DOHH2 (cell line): ENCODE measurements at regions not wholly inside any gene's neighbourhood (a gene's known extent, or its start where the extent isn't known, plus 50 kb on each side); places are given as distances from the start of the nearest gene placed in this dataset.
"Not testable (repeated sequence)": the region's sequence is repeated elsewhere in the genome, so short reads cannot be mapped to it uniquely, and the experiment has no call there.

ENCODE experiments used
- H3F3A ChIP-seq: fragments of 200-600 bp; sonication (generic), shearing (Covaris generic); 2 replicates; pipeline ENCODE4 v1.6.0; 2016; ENCODE audit warnings: antibody characterized with exemption, mild to moderate bottlenecking; ENCODE audit not compliant: control insufficient read depth, insufficient read depth
- H3K27ac ChIP-seq: fragments of 200-600 bp; sonication (generic); 2 replicates; pipeline ENCODE4 v1.5.1; 2014; ENCODE audit warnings: low read depth, mild to moderate bottlenecking, low read length, moderate library complexity
- H3K27me3 ChIP-seq: fragments of 200-600 bp; sonication (generic); 2 replicates; pipeline ENCODE4 v1.6.1; 2014; ENCODE audit warnings: mild to moderate bottlenecking, low read length, mixed read lengths; ENCODE audit not compliant: control insufficient read depth
- H3K36me3 ChIP-seq: fragments of 200-600 bp; sonication (generic); 2 replicates; pipeline ENCODE4 v1.6.1; 2014; ENCODE audit warnings: mild to moderate bottlenecking, low read length, moderate library complexity, mixed read lengths; ENCODE audit not compliant: control insufficient read depth
- H3K4me1 ChIP-seq: fragments of 200-600 bp; sonication (generic); 2 replicates; pipeline ENCODE4 v1.6.1; 2014; ENCODE audit warnings: mild to moderate bottlenecking, low read length, mixed read lengths; ENCODE audit not compliant: control insufficient read depth
- H3K4me2 ChIP-seq: fragments of 200-600 bp; sonication (generic); 2 replicates; pipeline ENCODE4 v1.6.0; 2014; ENCODE audit warnings: mild to moderate bottlenecking, low read length, moderate library complexity
- H3K4me3 ChIP-seq: fragments of 200-600 bp; sonication (generic); 2 replicates; pipeline ENCODE4 v1.5.1; 2014; ENCODE audit warnings: mild to moderate bottlenecking, low read length, mixed read lengths
- H3K79me2 ChIP-seq: fragments of 200-600 bp; sonication (generic); 2 replicates; pipeline ENCODE4 v1.6.1; 2014; ENCODE audit warnings: mild to moderate bottlenecking, low read length, mixed read lengths; ENCODE audit not compliant: control insufficient read depth
- H3K9me2 ChIP-seq: fragments of 200-600 bp; sonication (generic); replicated peaks from 2 replicates; pipeline ENCODE4 v1.6.1; 2014; ENCODE audit warnings: mild to moderate bottlenecking, low read length, mixed read lengths; ENCODE audit not compliant: control insufficient read depth
- H3K9me3 ChIP-seq: fragments of 200-600 bp; sonication (generic); 2 replicates; pipeline ENCODE4 v1.6.1; 2014; ENCODE audit warnings: antibody characterized with exemption, low read length, mixed read lengths; ENCODE audit not compliant: control insufficient read depth, insufficient read depth
- H4K20me1 ChIP-seq: fragments of 200-600 bp; sonication (generic); 2 replicates; pipeline ENCODE4 v1.6.0; 2014; ENCODE audit warnings: low read depth, mild to moderate bottlenecking, antibody characterized with exemption, low read length, moderate library complexity; ENCODE audit not compliant: control insufficient read depth, insufficient read depth
- EZH2phosphoT487 ChIP-seq: fragments of 200-600 bp; sonication (generic); IDR thresholded peaks from 2 replicates; pipeline ENCODE4 v1.6.1; 2017; ENCODE audit warnings: borderline replicate concordance, mild to moderate bottlenecking, antibody characterized with exemption, low read length, moderate library complexity, mixed read lengths
- TF ChIP-seq, protein P1 (sequence below): fragments of 200-600 bp; sonication (generic); IDR thresholded peaks from one replicate; pipeline ENCODE4 v1.5.1; 2014; ENCODE audit warnings: antibody characterized with exemption, mild to moderate bottlenecking, low read depth, low read length; ENCODE audit not compliant: poor library complexity, severe bottlenecking

DNA sequence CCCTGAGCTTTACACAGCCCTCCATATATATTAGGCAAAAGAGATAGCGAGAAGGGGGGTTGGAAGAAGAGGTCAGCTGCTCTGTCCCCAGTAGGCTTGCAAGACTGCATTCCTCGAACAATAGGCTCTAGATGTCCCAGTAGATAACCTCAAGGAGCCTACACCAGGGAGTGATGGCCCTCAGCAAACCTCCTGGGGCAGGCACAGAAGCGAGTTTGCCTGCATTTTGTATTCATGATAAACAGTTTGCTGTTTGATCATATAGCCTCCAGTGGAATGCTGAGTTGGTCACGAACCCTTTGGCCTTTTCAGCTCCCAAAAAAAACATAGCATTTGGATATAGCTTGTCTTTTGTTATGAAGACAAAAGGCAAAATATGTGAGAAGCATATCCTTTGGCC is 95.1 kb upstream of the GRAMD1B start:
- H3K4me2 ChIP-seq = no peak overlapping the region
- H3K36me3 ChIP-seq = no peaks in the 10 kb centered on the region
- no peak for TF ChIP-seq EZH2phosphoT487
- TF ChIP-seq, protein P1, sequence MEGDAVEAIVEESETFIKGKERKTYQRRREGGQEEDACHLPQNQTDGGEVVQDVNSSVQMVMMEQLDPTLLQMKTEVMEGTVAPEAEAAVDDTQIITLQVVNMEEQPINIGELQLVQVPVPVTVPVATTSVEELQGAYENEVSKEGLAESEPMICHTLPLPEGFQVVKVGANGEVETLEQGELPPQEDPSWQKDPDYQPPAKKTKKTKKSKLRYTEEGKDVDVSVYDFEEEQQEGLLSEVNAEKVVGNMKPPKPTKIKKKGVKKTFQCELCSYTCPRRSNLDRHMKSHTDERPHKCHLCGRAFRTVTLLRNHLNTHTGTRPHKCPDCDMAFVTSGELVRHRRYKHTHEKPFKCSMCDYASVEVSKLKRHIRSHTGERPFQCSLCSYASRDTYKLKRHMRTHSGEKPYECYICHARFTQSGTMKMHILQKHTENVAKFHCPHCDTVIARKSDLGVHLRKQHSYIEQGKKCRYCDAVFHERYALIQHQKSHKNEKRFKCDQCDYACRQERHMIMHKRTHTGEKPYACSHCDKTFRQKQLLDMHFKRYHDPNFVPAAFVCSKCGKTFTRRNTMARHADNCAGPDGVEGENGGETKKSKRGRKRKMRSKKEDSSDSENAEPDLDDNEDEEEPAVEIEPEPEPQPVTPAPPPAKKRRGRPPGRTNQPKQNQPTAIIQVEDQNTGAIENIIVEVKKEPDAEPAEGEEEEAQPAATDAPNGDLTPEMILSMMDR = no peak
- no peaks in the 10 kb centered on the region for H3F3A ChIP-seq
- H3K9me3 ChIP-seq = no peaks in the 10 kb centered on the region
- H3K9me2 ChIP-seq = no peaks in the 10 kb centered on the region
- no peaks in the 10 kb centered on the region for H3K79me2 ChIP-seq
- H4K20me1 ChIP-seq = no peaks in the 10 kb centered on the region
- H3K27me3 ChIP-seq = peaks cover 4% of the 10 kb centered on the region
- no peak overlapping the region for H3K27ac ChIP-seq
- no peaks in the 10 kb centered on the region for H3K4me1 ChIP-seq
- no peak overlapping the region for H3K4me3 ChIP-seq

DNA sequence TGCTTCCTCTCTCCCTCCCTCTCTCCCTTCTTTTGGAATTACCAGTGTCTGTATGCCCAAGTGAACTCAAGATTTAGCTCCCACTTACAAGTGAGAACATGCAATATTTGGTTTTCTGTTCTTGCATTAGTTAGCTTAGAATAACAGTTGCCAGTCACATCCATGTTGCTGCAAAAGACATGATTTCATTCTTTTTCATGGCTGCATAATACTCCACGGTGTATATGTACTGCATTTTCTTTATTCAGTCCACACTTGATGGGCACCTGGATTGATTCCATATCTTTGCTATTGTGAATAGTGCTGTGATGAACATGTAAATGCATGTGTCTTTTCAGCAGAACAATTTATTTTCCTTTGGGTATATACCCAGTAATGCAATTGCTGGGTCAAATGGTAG is 97.5 kb upstream of the GRAMD1B start:
- not testable (repeated sequence) for H3K4me1 ChIP-seq, H3K79me2 ChIP-seq, H3K4me2 ChIP-seq, H3K27me3 ChIP-seq, H3K4me3 ChIP-seq, H3K9me3 ChIP-seq, H3F3A ChIP-seq, H4K20me1 ChIP-seq, H3K36me3 ChIP-seq, H3K27ac ChIP-seq, H3K9me2 ChIP-seq

DNA sequence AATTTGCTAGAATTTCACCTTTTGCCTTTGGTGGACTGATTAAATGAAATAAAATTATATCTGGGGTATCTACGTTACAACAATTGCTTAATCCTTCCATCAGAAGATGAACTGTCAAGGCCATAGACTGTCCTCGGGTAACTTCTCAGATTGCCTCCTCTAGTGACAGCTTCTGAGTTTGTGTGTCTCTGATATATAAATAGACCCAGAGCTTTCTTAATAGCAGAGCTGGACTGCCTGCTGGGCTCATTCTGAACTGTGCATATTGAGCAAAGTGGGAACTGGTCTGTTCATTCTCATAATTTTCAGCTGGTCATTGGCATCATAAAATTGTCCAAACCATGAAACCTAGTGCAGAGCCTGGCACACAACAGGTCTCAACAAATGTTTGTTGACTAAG is 99.1 kb upstream of the GRAMD1B start:
- no peak overlapping the region for H3K27ac ChIP-seq
- no peaks in the 10 kb centered on the region for H3K9me3 ChIP-seq
- peaks cover 7% of the 10 kb centered on the region for H3K4me1 ChIP-seq
- no peaks in the 10 kb centered on the region for H3K36me3 ChIP-seq
- no peak for TF ChIP-seq EZH2phosphoT487
- TF ChIP-seq, protein P1 = no peak
- peaks cover 2% of the 10 kb centered on the region for H3K27me3 ChIP-seq
- no peak overlapping the region for H3K4me3 ChIP-seq
- H3K79me2 ChIP-seq = no peaks in the 10 kb centered on the region
- no peaks in the 10 kb centered on the region for H3K9me2 ChIP-seq
- no peaks in the 10 kb centered on the region for H3F3A ChIP-seq
- H3K4me2 ChIP-seq = no peak overlapping the region
- no peaks in the 10 kb centered on the region for H4K20me1 ChIP-seq

DNA sequence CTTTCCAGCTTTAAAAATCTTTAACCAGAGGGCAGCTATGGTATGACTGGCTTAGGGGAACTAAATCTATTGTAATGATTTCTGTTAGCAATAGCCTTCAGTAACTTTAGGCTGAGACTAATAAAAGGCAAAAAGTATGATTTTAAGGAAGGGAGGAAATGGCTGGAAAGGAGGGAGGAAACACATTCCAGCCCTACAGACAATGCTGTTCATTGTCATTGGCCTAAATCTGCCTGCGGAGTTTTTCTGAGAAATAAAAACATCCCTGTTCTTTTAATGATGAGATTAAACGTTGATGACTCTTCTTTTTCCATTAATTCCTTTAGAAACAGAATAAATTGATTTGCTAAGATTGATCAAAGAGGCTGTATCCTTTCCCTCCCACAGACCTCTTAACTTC is 99.6 kb upstream of the GRAMD1B start:
- Histone ChIP-seq H3K4me2 (no peak overlapping the region), H3K79me2 (no peaks in the 10 kb centered on the region), H3K27ac (no peak overlapping the region), H3K4me3 (no peak overlapping the region), H3F3A (no peaks in the 10 kb centered on the region), H3K36me3 (no peaks in the 10 kb centered on the region), H3K9me2 (no peaks in the 10 kb centered on the region), H4K20me1 (no peaks in the 10 kb centered on the region), H3K9me3 (no peaks in the 10 kb centered on the region), H3K27me3 (no peaks in the 10 kb centered on the region), H3K4me1 (peaks cover 7% of the 10 kb centered on the region)
- TF ChIP-seq EZH2phosphoT487 = no peak
- TF ChIP-seq, protein P1 = no peak
